NB4 (cell line): ENCODE measurements at regions not wholly inside any gene's neighbourhood (a gene's known extent, or its start where the extent isn't known, plus 50 kb on each side); places are given as distances from the start of the nearest gene placed in this dataset.
"Not testable (repeated sequence)": the region's sequence is repeated elsewhere in the genome, so short reads cannot be mapped to it uniquely, and the experiment has no call there.

Experiments used
- CTCF ChIP-seq: IDR thresholded peaks from one replicate; pipeline ENCODE4 v1.5.1; 2012; ENCODE audit warnings: low read depth, low read length
- MAX ChIP-seq: IDR thresholded peaks from 2 replicates; pipeline ENCODE4 v1.6.1; 2011; ENCODE audit warnings: low read depth, low read length
- POLR2A ChIP-seq: IDR thresholded peaks from 2 replicates; pipeline ENCODE4 v1.6.1; 2011; ENCODE audit warnings: mild to moderate bottlenecking; ENCODE audit not compliant: insufficient read length; ENCODE audit errors: extremely low read depth

GRCh38 chr1:234810726-234811125, 200.7 kb upstream of the IRF2BP2 start:
- TF ChIP-seq CTCF, POLR2A, MAX: not testable (repeated sequence)
